ENCODE measurements at regions not wholly inside any gene's neighbourhood (a gene's known extent, or its start where the extent isn't known, plus 50 kb on each side); places are given as distances from the start of the nearest gene placed in this dataset.

GRCh38 chr1:60136395-60136794 is 62.8 kb upstream of the C1orf87 start:
- Histone ChIP-seq H3K4me2 (ENCODE audit: low read depth, low read length, poor library complexity, severe bottlenecking) (no peak overlapping the region), H3K9ac (ENCODE audit: low read length) (no peak overlapping the region), H3K4me3 (ENCODE audit: low read length) (no peak overlapping the region), H3K4me1 (ENCODE audit: low read length) (no peaks in the 10 kb centered on the region), H3K9me2 (replicated peaks; ENCODE audit: insufficient read depth, low read length) (no peaks in the 10 kb centered on the region), H3K36me3 (ENCODE audit: insufficient read depth, low read length) (no peaks in the 10 kb centered on the region), H3K27ac (ENCODE audit: low read length) (no peak overlapping the region), H3K9me3 (ENCODE audit: low read length) (no peaks in the 10 kb centered on the region), H4K20me1 (ENCODE audit: insufficient read depth, low read depth, low read length) (no peaks in the 10 kb centered on the region), H2AFZ (ENCODE audit: low read length) (no peak overlapping the region), H3K27me3 (ENCODE audit: low read length) (no peaks in the 10 kb centered on the region), H3K79me2 (ENCODE audit: low read length) (no peaks in the 10 kb centered on the region)
- no peak for DNase-seq

DNA sequence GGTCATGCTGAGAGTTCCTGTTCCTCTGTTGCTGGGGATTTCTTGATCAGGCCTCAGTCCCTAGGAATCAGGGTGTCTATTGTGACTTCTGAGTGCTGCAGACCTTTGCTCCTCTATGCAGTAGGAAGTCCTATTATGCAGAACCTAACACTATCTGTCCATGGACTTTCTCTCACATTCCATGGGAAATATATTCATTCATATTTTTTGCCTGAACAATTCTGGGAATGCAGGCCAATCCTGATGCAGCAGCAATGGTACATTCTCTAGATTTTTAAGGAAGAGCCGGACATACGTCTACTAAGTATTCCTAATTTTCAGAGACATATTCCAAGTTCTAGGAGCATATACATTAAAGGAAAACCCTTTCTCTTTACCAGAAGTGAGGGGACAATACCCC is 61.1 kb upstream of the C1orf87 start:
- Histone ChIP-seq H2AFZ (ENCODE audit: low read length) (no peak overlapping the region), H3K36me3 (ENCODE audit: insufficient read depth, low read length) (no peaks in the 10 kb centered on the region), H3K9me2 (replicated peaks; ENCODE audit: insufficient read depth, low read length) (no peaks in the 10 kb centered on the region), H3K9ac (ENCODE audit: low read length) (no peak overlapping the region), H3K4me1 (ENCODE audit: low read length) (no peaks in the 10 kb centered on the region), H3K27ac (ENCODE audit: low read length) (no peak overlapping the region), H4K20me1 (ENCODE audit: insufficient read depth, low read depth, low read length) (no peaks in the 10 kb centered on the region), H3K79me2 (ENCODE audit: low read length) (no peaks in the 10 kb centered on the region), H3K4me3 (ENCODE audit: low read length) (no peak overlapping the region), H3K4me2 (ENCODE audit: low read depth, low read length, poor library complexity, severe bottlenecking) (no peak overlapping the region), H3K9me3 (ENCODE audit: low read length) (no peaks in the 10 kb centered on the region), H3K27me3 (ENCODE audit: low read length) (no peaks in the 10 kb centered on the region)
- no peak for DNase-seq

GRCh38 chr1:60133848-60134247 is 60.3 kb upstream of the C1orf87 start:
- Histone ChIP-seq H3K9me2 (replicated peaks; ENCODE audit: insufficient read depth, low read length) (no peaks in the 10 kb centered on the region), H3K4me2 (ENCODE audit: low read depth, low read length, poor library complexity, severe bottlenecking) (no peak overlapping the region), H2AFZ (ENCODE audit: low read length) (no peak overlapping the region), H3K4me1 (ENCODE audit: low read length) (no peaks in the 10 kb centered on the region), H3K9ac (ENCODE audit: low read length) (no peak overlapping the region), H3K9me3 (ENCODE audit: low read length) (no peaks in the 10 kb centered on the region), H3K36me3 (ENCODE audit: insufficient read depth, low read length) (no peaks in the 10 kb centered on the region), H3K27me3 (ENCODE audit: low read length) (no peaks in the 10 kb centered on the region), H3K27ac (ENCODE audit: low read length) (no peak overlapping the region), H3K4me3 (ENCODE audit: low read length) (no peak overlapping the region), H4K20me1 (ENCODE audit: insufficient read depth, low read depth, low read length) (no peaks in the 10 kb centered on the region), H3K79me2 (ENCODE audit: low read length) (no peaks in the 10 kb centered on the region)
- DNase-seq: no peak

- H3K4me2 ChIP-seq (ENCODE audit: low read depth, low read length, poor library complexity, severe bottlenecking): no peak overlapping the region
- no peak overlapping the region for H3K9ac ChIP-seq (ENCODE audit: low read length)
- no peak overlapping the region for H2AFZ ChIP-seq (ENCODE audit: low read length)
- H3K27me3 ChIP-seq (ENCODE audit: low read length): no peaks in the 10 kb centered on the region
- H3K9me2 ChIP-seq (replicated peaks; ENCODE audit: insufficient read depth, low read length): no peaks in the 10 kb centered on the region
- H3K4me1 ChIP-seq (ENCODE audit: low read length): no peaks in the 10 kb centered on the region
- no peak overlapping the region for H3K27ac ChIP-seq (ENCODE audit: low read length)
- no peaks in the 10 kb centered on the region for H4K20me1 ChIP-seq (ENCODE audit: insufficient read depth, low read depth, low read length)
- no peak overlapping the region for H3K4me3 ChIP-seq (ENCODE audit: low read length)
- no peaks in the 10 kb centered on the region for H3K36me3 ChIP-seq (ENCODE audit: insufficient read depth, low read length)
- H3K9me3 ChIP-seq (ENCODE audit: low read length): no peaks in the 10 kb centered on the region
- DNase-seq: no peak
- no peaks in the 10 kb centered on the region for H3K79me2 ChIP-seq (ENCODE audit: low read length)
These were observed 59.6 kb upstream of the C1orf87 start for GRCh38 chr1:60133000-60133673.

DNA sequence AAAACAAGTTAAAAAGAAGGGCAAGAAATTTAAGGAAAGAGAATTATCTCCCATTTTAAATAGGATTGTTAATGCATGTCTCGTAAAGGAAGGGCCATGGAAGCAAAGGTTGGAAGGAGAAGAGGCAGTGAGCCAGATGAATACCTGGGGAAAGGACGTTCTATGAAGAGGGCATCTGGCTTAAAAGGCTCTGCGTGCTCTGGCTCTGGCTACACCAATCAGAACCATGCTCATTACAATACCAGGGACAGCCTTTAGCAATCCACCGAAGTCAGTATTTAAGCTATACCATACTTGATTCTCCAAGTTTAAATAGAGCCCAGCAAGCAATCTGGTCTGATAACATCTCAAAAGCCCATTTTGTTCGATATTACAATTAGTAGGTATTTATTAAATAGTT is 58.5 kb upstream of the C1orf87 start:
- H3K36me3 ChIP-seq (ENCODE audit: insufficient read depth, low read length): no peaks in the 10 kb centered on the region
- H3K9ac ChIP-seq (ENCODE audit: low read length): no peak overlapping the region
- H3K4me1 ChIP-seq (ENCODE audit: low read length): no peaks in the 10 kb centered on the region
- H3K9me3 ChIP-seq (ENCODE audit: low read length): no peaks in the 10 kb centered on the region
- H3K27ac ChIP-seq (ENCODE audit: low read length): no peak overlapping the region
- no peak for DNase-seq
- no peaks in the 10 kb centered on the region for H4K20me1 ChIP-seq (ENCODE audit: insufficient read depth, low read depth, low read length)
- H3K27me3 ChIP-seq (ENCODE audit: low read length): no peaks in the 10 kb centered on the region
- no peak overlapping the region for H3K4me2 ChIP-seq (ENCODE audit: low read depth, low read length, poor library complexity, severe bottlenecking)
- H3K9me2 ChIP-seq (replicated peaks; ENCODE audit: insufficient read depth, low read length): no peaks in the 10 kb centered on the region
- H2AFZ ChIP-seq (ENCODE audit: low read length): no peak overlapping the region
- no peak overlapping the region for H3K4me3 ChIP-seq (ENCODE audit: low read length)
- no peaks in the 10 kb centered on the region for H3K79me2 ChIP-seq (ENCODE audit: low read length)

GRCh38 chr1:60130703-60131102 is 57.1 kb upstream of the C1orf87 start:
- Histone ChIP-seq H2AFZ (ENCODE audit: low read length) (no peak overlapping the region), H3K4me2 (ENCODE audit: low read depth, low read length, poor library complexity, severe bottlenecking) (no peak overlapping the region)

GRCh38 chr1:60129911-60130310 is 56.3 kb upstream of the C1orf87 start:
- Histone ChIP-seq H3K9ac (ENCODE audit: low read length) (no peak overlapping the region), H4K20me1 (ENCODE audit: insufficient read depth, low read depth, low read length) (no peaks in the 10 kb centered on the region), H3K79me2 (ENCODE audit: low read length) (no peaks in the 10 kb centered on the region), H3K27ac (ENCODE audit: low read length) (no peak overlapping the region), H3K9me3 (ENCODE audit: low read length) (no peaks in the 10 kb centered on the region), H2AFZ (ENCODE audit: low read length) (no peak overlapping the region), H3K9me2 (replicated peaks; ENCODE audit: insufficient read depth, low read length) (no peaks in the 10 kb centered on the region), H3K4me1 (ENCODE audit: low read length) (no peaks in the 10 kb centered on the region), H3K4me3 (ENCODE audit: low read length) (no peak overlapping the region), H3K27me3 (ENCODE audit: low read length) (no peaks in the 10 kb centered on the region), H3K4me2 (ENCODE audit: low read depth, low read length, poor library complexity, severe bottlenecking) (no peak overlapping the region), H3K36me3 (ENCODE audit: insufficient read depth, low read length) (no peaks in the 10 kb centered on the region)
- no peak for DNase-seq

More at GRCh38 chr1:60130703-60131102, 57.1 kb upstream of the C1orf87 start:
- Histone ChIP-seq H3K36me3 (ENCODE audit: insufficient read depth, low read length) (no peaks in the 10 kb centered on the region), H3K79me2 (ENCODE audit: low read length) (no peaks in the 10 kb centered on the region), H3K9me3 (ENCODE audit: low read length) (no peaks in the 10 kb centered on the region), H3K27ac (ENCODE audit: low read length) (no peak overlapping the region), H3K4me1 (ENCODE audit: low read length) (no peaks in the 10 kb centered on the region), H3K4me3 (ENCODE audit: low read length) (no peak overlapping the region), H4K20me1 (ENCODE audit: insufficient read depth, low read depth, low read length) (no peaks in the 10 kb centered on the region), H3K27me3 (ENCODE audit: low read length) (no peaks in the 10 kb centered on the region), H3K9me2 (replicated peaks; ENCODE audit: insufficient read depth, low read length) (no peaks in the 10 kb centered on the region), H3K9ac (ENCODE audit: low read length) (no peak overlapping the region)
- no peak for DNase-seq

DNA sequence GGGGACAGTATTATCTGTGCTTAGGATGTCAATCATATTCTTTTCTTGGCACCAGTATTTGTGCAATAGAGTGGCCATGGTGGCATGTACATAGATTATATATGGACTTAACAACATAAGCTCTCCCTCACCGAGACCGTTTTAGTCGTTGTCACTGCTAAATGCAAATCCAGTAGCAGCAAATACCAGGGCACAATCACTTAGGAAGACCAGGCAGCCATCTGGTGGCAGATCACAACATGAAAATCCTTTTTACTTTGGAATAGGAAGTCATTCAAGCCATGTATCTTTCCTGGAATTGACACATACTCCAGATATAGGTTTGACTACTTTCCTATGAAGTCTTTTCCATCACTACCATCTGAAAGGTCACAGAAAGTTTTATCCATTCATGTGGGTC is 53.2 kb upstream of the C1orf87 start:
- Histone ChIP-seq H3K4me2 (ENCODE audit: low read depth, low read length, poor library complexity, severe bottlenecking) (no peak overlapping the region), H4K20me1 (ENCODE audit: insufficient read depth, low read depth, low read length) (no peaks in the 10 kb centered on the region), H2AFZ (ENCODE audit: low read length) (no peak overlapping the region), H3K9me3 (ENCODE audit: low read length) (no peaks in the 10 kb centered on the region), H3K27me3 (ENCODE audit: low read length) (no peaks in the 10 kb centered on the region), H3K79me2 (ENCODE audit: low read length) (no peaks in the 10 kb centered on the region), H3K9me2 (replicated peaks; ENCODE audit: insufficient read depth, low read length) (no peaks in the 10 kb centered on the region), H3K9ac (ENCODE audit: low read length) (no peak overlapping the region), H3K4me3 (ENCODE audit: low read length) (no peak overlapping the region), H3K4me1 (ENCODE audit: low read length) (no peaks in the 10 kb centered on the region), H3K27ac (ENCODE audit: low read length) (no peak overlapping the region), H3K36me3 (ENCODE audit: insufficient read depth, low read length) (no peaks in the 10 kb centered on the region)
- DNase-seq: no peak

Measured in Karpas-422 (cell line).